ENCODE measurements at regions not wholly inside any gene's neighbourhood (a gene's known extent, or its start where the extent isn't known, plus 50 kb on each side); places are given as distances from the start of the nearest gene placed in this dataset.

- peak in 1 of 2 donors; percentile 1 for DNase-seq (ENCODE audit: low read depth in 2 of 2)
Observed at GRCh38 chr18:52288403-52289004, 51.5 kb upstream of the DCC start.

- no peak for DNase-seq (ENCODE audit: low read depth in 2 of 2)
Observed at GRCh38 chr18:52289392-52289791, 50.6 kb upstream of the DCC start.

All from stimulated activated CD8-positive, alpha-beta memory T cell treated with anti-CD3 and anti-CD28 coated beads, Interleukin-2, amount 100 ng/mL, for 48 hours (primary cell).